HG03378 (cell line): ENCODE measurements at regions not wholly inside any gene's neighbourhood (a gene's known extent, or its start where the extent isn't known, plus 50 kb on each side); places are given as distances from the start of the nearest gene placed in this dataset.
"Not testable (repeated sequence)": the region's sequence is repeated elsewhere in the genome, so short reads cannot be mapped to it uniquely, and the experiment has no call there.

Source experiments
- ATAC-seq: cut with Tn5 transposase; IDR thresholded peaks from one replicate; pipeline ENCODE4 v1.9.1; 2021; ENCODE audit warnings: mild to moderate bottlenecking, moderate library complexity; ENCODE audit not compliant: unreplicated experiment

- ATAC-seq, result no peak
Observed at GRCh38 chr4:28007693-28008092, 1147.1 kb downstream of the STIM2 start.

GRCh38 chr4:28009541-28009940 is 1148.9 kb downstream of the STIM2 start:
- ATAC-seq, result no peak

DNA sequence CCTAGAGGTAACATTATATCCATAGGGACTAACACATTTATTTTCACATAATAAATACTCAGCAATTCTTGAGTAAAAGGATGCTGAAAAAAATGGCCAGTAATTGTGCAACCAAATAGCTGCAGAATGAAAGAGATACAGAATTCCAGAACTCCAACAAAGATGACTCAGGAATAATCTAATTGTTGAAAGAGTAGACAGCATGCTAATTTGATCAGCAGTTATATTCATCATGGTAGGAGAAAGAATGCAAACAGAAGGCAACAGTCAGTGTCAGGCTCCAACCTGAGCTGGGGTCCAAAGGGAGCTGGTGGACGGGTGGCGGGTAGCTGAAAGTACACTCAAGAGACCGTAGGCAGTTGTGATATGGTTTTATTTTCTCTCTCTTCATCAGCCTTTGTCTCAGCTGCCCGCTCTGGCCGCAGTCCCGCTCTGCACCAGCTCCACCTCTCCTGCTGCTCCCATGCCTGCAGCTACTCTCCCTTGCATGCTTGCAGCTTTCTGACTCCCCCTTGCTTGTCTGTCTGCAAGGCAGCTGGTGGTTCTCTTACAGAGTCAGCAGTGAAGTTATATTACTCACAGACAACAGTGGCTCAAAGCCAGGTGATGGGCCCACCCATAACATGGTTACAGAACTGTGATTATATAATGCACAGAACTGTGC is 1150.1 kb downstream of the STIM2 start:
- no peak for ATAC-seq

GRCh38 chr4:28014469-28014868 is 1153.8 kb downstream of the STIM2 start:
- no peak for ATAC-seq

DNA sequence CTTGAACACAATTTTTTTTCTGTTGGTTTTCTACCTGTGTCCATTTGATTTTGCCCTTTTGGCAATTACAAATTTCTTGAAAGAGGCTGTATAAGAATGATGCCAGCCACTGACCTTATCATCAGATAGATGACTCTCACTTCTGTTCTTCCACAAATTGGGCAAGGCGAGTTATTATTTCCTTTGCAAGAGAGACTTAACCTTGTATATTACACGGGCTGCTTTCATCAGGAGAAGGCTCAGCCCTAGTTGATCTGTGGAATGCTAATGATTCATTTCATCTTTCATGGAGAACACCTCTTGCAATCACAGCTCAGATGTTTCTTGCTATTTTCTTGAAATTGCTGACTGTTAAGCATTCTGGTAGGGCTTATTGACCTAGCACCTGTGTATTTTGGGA is 1155.4 kb downstream of the STIM2 start:
- ATAC-seq, result no peak

GRCh38 chr4:28038253-28038652 is 1177.6 kb downstream of the STIM2 start:
- not testable (repeated sequence) for ATAC-seq

- ATAC-seq, result no peak
Observed at GRCh38 chr4:28062562-28062961, 1201.9 kb downstream of the STIM2 start.

GRCh38 chr4:28073860-28074555 is 1213.4 kb downstream of the STIM2 start:
- no peak for ATAC-seq

GRCh38 chr4:28075401-28075956 is 1214.8 kb downstream of the STIM2 start:
- ATAC-seq, result no peak

DNA sequence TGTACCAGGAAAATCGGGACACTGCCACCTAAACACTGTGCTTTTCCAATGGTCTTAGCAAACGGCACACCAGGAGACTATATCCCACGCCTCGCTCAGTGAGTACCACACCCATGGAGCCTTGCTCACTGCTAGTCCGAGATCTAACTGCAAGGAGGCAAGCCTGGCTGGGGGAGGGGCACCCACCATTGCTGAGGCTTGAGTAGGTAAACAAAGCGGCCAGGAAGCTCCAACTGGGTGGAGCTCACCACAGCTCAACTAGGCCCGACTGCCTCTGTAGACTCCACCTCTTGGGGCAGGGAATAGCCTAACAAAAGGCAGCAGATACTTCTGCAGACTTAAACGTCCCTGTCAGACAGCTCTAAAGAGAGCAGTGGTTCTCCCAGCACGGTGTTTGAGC is 1216.6 kb downstream of the STIM2 start:
- not testable (repeated sequence) for ATAC-seq

DNA sequence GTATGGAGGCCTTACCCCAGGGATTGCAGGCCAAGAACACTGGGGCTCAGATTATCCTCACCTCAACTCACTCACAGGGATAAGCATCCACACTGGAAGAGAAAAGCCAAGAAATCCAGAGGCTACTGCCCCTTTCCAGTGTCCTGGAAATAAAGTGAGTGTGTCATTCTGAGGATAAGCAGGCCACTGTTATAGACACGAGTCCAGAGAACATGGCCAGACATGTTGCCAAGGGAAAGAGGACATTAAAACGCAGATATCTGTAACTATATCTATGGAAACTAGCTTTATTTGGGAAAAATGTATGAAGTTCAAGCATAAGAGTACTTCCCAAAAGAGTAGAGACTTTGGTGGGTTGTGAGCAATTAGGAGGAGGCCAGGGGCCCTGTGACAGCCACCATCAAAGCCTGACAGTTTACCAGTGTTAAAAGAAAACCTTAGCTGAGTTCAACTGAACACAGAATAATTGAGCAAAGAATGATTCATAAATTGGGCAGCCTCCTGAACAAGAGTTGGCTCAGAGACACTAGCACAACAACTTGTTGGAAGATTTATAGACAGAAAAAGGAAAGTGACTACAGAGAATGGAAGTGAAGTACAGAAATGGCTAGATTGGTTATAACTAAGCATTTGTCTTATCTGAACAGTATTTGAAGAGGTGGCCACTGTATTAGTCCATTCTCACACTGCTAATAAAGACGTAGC is 1222.2 kb downstream of the STIM2 start:
- no peak for ATAC-seq

DNA sequence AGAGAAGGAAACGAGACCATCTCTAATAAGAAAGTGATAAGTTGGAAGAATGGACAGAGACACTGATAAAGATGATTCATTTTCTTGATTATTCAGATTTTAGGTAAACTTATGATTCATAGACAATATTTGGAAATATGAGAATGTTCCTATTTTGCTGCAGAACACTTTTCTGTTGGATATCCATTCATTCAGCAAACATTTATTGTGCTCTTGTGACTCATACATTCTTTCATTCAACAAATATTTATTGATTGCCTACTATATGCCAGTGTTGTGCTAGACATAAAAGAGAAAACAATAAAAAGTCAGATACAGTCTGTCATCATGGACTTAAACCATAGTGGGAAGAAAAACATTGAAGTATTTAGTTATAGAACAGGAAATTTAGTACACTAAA is 1232.0 kb downstream of the STIM2 start:
- no peak for ATAC-seq

DNA sequence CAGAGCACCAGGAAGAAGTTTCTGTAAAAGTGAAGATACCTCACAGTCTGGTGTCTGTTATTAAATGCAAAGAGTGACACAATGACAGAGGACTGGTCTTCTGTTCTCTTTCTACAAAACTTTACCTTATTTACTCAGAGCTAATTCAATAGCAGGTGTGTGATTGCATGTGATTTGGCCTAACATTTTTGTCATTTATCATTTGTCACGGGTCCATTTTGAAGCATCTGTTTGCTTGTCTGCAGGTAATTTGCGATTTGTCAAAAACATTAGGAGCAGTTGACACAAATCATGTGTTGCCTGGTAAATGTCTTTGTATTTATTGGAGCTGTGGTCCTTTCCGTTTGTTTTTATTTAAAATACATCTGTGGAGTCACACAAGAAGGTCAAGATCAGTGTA is 1232.4 kb downstream of the STIM2 start:
- no peak for ATAC-seq

DNA sequence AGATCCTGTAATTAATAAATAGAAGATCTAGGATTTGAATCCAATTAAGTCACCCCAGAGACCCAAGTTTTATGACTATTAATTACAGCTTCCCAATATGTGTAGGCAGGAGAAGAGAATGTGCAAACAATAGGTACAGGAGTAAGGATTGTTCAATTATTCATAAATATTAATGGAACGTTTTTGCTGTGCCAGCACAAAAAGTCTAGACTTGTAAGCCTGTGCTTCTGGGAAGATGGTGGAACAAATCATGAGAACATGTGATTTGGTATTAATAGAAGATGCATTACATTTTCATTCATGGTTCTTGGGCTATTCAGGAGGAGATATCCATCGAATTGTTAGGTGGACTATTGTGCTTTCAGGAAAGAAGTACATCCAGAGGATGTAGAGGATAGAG is 1240.9 kb downstream of the STIM2 start:
- no peak for ATAC-seq

- no peak for ATAC-seq
Observed at GRCh38 chr4:28105271-28105859, 1244.7 kb downstream of the STIM2 start.

GRCh38 chr4:28106155-28106554 is 1245.5 kb downstream of the STIM2 start:
- no peak for ATAC-seq

- ATAC-seq, result no peak
Observed at GRCh38 chr4:28109801-28110200, 1249.2 kb downstream of the STIM2 start.

- ATAC-seq, result not testable (repeated sequence)
Observed at GRCh38 chr4:28112691-28113335, 1252.2 kb downstream of the STIM2 start.

DNA sequence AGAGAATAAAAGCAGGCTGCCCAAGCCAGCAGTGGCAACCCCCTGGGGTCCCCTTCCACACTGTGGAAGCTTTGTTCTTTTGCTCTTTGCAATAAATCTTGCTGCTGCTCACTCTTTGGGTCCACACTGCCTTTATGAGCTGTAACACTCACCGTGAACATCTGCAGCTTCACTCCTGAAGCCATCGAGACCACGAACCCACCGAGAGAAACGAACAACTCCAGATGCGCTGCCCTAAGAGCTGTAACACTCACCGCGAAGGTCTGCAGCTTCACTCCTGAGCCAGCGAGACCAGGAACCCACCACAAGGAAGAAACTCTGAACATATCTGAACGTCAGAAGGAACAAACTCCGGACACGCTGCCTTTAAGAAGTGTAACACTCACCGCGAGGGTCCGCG is 1252.9 kb downstream of the STIM2 start:
- not testable (repeated sequence) for ATAC-seq

GRCh38 chr4:28116526-28117083 is 1256.0 kb downstream of the STIM2 start:
- ATAC-seq, result not testable (repeated sequence)
